CD4-positive, alpha-beta T cell treated with Interleukin-2 at 100 ng/mL for 4 hours (primary cell): ENCODE measurements at regions not wholly inside any gene's neighbourhood (a gene's known extent, or its start where the extent isn't known, plus 50 kb on each side); places are given as distances from the start of the nearest gene placed in this dataset.
"Not testable (repeated sequence)": the region's sequence is repeated elsewhere in the genome, so short reads cannot be mapped to it uniquely, and the experiment has no call there.

Experiments
- DNase-seq: peaks from one replicate; pipeline ENCODE4 v3.0.0-alpha.2; 2020; ENCODE audit warnings: low spot score

DNA sequence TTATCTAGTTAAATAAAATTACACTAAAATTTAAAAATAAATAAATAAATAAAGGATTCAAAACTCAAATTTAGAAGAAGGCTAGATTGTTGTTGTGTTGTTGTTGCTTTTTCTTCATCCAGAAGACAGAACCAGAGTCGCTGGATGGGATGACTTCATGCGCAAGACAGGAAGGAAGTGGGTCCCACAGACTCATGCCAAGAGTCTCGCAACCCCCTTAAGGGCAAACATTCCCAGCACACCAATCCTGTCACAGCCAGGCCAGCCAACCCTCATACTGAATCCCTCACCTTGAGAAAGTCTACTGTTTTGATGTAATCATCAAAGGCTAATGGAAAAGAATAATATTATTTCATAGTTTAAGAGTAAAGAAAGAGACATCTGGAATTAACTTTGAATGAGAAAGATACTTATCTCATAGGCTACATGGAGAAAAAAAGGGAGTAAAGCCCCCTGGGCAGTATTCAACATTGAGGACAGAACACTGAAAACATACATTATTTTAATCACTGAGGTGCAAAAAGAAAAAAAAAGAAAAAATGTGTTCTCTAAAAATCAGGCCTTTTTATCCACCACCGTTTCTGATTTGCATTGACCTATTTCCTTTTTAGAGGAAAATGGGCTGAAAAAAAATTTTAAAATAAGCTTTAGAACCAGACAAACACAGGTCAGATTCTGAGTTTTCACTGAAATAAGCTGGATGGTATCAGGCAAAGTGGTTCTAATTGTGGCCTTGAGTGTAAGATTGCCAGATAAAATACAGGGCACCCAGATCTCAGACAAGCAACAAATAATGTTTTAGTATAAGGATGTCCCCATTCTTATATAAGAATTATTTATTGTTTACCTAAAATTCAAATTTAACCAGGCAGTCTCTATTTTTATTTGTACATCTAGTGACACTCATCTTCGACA is 826.5 kb downstream of the TNS3 start:
- DNase-seq: no peak

DNA sequence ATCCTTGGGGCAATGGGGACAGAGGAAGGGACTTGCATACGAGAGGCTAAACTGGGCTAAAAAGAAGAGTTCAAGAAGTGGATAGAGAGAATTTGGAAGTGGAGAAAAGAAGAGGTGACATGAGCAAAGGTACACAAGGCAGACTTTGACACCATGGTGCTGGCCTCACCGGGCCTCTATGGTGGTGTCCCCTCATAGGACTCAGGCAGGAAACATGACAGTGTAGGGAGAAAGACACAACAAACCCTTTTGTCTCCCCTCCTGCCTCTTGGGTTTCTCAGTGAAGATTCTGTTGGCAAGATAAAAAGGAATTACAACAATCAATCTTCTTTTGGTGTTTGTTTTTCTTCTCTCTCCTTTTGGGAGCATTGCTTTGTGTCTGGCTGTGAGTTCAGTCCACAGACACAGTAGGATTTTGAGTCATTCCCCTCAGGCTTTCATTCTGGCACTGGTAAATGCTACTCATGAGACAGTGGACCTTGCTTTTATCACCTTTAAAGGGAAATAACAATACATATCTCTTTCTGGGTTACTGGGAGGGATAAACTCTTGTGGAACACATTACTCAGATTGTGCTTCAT is 827.7 kb downstream of the TNS3 start:
- DNase-seq: no peak

DNA sequence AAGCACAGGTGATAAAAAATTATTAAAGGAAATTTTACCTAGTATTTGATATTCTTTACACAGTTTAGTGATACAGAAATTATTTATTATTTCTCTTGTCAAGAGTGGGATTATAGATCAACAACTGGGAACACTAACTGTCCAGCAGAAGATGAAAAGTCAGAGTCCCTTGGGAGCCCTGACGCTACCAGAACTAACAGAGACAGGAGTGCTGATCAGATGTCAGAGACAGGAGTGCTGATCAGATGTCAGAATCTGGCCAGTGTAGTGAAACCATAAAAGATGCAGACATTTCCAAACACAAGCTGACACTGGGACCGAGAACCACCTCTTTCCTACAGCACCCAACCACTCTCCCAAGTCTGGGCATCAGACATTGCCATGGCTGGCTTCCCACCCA is 828.2 kb downstream of the TNS3 start:
- DNase-seq: no peak

DNA sequence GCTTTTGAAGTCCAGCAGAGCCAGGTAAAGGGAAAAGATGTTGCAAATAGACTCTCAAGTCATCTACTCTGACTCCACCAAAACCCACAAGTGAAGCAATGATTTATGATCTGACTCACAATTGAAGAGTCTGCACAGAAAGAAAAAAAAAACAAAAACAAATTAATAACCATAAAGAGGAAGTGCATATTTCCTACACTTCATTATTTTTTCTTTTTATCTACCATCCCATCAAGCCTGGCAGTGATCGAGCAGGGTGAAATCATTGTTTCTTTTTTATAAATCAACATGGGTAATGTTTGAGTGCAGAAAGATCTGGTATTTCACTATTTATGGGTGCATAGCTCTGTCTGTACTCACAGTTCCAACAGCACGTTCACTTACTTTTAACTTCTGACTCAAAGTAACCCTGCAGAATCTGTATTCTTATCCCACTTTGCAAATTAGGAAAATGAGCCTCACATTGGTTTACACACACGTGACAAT is 829.0 kb downstream of the TNS3 start:
- no peak for DNase-seq

DNA sequence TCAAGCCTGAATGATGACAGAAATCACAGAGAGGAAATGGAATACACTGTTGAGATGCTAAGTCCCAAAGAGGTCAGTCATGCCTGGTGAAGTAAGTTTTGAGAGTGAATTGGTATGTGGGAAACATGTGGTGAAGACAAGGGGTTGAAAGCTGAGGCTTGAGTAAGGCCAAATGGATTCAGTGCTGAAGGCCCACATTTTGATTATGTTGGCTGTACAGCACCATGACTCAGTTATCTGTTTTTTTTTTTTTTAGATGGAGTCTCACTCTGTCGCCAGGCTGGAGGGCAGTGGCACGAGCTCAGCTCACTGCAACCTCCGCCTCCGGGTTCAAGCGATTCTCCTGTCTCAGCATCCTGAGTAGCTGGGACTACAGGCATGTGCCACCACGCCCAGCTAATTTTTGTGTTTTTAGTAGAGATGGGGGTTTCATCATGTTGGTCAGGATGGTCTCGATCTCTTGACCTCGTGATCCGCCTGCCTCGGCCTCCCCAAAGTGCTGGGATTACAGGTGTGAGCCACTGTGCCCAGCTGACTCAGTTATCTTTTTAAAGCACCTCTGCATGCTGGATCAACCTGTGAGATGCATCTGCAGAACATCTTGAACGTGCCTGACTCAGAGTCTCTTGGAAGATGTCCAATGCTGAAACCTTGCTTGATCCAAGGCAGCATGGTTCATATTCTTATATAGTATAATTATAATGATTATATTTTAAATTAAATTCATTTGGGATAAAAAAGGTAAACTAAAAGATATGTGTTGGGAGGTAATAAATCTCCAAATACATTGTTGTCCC is 829.8 kb downstream of the TNS3 start:
- DNase-seq: not testable (repeated sequence)

DNA sequence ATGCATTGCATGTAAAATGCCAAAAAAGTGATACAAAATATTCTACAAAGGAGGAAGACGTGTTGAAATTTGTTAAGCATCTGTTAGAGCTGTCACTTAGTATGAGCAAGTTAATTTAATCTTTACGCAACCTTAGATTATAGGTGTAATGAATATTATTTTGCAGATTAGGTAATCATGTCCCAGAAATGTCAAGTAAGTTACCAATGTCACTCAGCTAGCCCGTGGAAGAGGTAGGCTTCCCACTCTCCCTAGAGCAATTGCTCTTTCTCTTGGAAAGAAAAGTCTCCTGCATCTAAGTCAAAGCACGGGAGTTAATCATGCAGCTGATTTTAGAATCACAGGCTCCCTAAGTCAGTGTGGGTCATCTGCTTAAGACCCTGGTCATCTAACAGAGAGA is 830.4 kb upstream of the IGFBP3 start:
- no peak for DNase-seq

DNA sequence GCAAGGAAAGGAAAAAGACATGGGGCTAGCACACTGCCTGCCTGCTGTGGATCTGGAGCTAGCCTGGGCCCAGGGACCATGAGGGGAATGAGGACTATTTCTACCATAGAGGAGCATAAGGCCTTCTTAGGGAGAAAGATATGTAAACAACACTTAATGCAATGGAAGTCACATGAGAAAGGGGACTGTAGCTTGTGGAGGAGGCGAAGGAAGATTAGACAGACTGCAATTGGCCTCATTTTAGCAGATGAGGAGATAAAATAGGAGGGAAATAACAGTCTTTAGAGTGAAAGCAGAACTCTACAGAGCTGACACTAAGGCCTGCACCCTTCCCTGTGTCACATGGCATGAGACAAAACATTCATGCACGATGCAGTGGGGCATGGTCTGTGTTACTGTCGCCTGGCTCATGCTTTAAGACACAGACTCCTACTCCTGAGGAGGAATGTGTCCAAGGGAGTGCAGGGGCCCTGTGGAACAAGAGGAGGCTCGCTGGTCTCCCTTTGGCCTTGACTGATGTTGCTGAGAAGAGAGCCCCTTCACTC is 829.3 kb upstream of the IGFBP3 start:
- no peak for DNase-seq

DNA sequence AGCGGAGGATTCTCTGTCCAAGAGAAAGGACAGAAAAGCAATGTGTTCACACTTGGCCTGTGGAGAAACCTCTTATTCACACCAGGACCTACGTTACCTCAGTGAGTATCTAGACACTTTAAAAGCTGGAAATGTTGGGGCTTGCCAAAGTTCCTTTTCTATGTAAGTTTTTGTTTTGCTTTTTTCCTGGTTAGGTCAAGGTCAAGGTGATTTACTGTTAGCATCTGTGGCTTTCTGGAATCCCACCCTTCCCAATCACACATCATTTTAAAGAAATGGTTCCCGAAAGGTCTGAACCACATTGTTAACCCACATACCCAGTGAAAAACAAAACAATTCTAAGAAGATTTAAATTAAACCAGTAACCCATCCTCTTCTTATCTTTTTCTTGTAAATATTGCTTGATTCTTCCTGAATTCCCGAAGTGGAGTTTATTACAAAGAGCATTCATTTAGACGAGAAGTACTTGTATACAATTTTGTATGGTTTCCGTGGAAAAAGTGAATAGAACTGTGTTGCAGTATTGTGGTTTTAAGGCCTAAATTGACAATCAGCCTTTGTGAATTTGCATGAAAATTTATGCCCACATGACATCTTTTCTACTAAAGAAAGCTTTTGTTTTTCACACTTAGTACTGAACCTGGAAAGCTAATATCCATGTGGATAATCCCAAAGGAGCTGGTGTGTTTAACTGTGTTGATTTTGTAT is 827.0 kb upstream of the IGFBP3 start:
- DNase-seq: no peak

DNA sequence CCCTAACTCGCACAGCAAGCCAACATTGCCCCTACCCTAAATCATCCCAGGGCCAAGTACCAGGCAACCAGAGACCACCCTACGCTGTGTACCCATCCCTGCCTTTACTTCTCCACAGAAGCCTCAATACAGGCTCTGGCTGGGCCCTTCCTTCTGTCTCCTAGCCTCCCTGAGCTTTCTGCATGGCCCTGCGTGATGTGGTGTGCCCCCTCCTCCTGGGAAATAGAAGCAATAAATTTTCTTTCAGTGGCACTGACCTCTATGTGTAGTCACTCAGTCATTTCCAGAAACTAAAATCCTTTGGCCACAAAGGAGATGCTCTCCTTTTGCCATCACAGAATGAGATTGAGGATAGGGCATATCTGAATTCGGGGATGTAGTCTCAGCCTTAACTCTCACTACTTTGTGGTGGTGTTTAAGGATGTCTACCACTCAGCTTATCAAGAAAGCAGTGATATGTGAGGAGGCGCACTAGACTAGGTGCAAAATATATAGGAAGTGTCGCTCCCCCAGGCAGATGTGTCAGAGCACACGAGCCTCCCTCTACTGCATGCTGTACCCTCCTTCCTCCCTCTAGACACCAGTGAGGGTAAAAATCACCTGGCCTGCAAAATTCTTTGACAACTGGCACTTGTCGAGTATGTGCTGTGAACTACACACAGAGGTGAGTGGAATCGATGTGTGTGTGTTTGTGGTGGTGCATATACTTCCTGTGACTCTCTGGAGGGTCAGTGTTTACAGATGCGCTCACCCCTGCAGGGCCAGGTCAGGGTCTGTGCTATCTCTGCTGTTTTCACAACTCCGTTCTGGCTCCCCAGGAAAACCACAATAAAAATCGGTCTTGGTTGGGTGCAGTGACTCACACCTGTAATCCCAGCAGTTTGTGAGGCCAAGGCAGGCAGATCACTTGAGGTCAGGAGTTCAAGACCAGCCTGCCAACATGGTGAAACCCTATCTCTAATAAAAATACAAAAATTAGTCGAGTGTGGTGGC is 825.9 kb upstream of the IGFBP3 start:
- no peak for DNase-seq

DNA sequence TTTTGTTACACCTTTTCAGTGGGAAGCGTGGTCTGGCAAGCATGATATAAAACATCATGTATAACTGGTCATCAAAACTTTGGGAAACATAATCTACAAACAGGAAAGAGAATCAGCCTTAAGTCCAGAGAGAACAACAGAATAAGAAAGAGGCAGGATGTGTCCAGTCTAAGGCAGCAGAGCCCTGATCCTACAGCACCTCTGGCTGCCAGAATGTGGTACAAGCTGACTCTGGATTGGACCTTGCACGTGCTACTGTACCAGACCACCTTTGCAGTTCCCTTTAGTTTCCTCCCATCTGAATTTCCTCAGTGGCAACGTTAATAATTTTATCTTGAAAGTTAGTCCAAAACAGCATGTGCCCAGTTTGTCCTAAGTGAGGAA is 824.6 kb upstream of the IGFBP3 start:
- no peak for DNase-seq

DNA sequence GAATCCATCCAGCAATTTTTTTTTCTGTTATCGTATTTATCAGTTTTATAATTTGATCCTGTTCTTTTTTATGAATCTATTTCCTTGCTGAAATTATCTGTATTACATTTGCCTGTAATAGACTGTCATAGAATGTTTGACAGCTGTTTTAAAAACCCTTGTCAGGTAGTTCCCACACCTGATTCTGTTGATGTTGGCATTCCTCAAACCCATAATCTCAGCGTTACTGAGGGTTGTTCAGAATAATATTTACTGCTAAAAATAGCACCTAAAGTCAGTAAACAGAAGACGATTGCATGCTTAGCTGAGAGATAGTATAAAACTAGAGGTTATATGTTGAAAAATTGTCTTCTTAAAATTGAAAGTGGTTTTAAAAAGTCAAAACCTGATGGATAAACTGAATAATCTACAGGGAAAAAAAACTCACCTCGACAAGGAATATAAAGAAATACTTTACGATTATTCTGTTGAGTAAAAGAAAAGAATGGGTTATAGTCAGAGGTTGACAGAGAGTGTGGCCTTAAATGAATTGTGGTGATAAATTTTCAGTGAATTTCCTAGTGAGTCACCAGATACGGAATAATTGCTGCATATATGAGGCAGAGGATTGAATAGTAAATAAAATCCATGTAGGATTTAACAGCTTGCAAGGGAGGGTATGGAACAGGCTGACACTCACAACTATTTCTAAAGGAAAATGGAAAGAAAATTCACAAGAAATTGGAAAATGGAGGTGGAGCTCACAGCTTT is 824.1 kb upstream of the IGFBP3 start:
- DNase-seq: no peak

DNA sequence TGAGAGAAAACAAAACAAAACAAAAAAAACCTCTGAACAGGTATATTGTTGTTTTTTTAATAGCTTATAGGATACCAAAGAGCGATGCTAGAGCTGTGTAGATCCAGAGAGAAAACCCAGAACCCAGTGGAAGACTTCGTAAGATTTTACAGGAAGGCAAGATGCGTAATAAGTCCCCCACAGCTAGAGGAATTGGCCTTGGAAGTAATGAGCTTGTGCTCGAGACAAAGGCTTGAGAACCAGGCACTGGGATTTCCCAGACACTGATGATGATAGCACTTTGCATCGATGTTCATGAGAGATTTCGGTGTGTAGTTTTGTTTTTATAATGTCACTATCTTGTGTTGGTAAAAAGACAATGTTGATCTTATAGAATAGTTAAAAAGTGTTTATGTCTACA is 821.5 kb upstream of the IGFBP3 start:
- no peak for DNase-seq

DNA sequence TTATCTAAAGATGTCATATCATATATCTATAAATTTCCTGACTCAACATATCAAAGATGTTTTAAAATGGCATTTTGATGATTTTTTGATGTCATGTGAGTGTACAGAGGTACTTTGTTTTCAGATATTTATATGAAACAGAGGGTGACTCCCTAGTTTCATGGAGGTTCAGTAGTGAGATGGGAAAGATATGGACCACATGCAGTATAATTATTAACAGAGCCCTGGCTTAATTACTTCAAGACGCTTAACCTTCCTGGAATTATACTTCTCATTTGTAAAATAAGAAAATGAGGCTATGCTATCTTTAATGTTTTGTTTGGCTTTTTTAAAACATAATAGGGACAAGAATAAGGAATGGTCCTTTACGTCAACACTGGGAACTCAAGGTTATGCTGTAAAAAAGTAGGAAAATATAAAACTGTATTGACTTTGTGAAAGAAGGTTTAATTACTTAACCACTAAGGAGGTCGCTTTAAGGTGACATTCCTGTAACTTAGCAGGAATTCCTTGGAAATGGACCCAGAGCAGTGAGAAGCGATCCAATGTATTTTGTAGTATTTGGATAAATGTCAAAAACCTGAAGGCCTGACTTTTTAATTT is 821.0 kb upstream of the IGFBP3 start:
- DNase-seq: no peak

DNA sequence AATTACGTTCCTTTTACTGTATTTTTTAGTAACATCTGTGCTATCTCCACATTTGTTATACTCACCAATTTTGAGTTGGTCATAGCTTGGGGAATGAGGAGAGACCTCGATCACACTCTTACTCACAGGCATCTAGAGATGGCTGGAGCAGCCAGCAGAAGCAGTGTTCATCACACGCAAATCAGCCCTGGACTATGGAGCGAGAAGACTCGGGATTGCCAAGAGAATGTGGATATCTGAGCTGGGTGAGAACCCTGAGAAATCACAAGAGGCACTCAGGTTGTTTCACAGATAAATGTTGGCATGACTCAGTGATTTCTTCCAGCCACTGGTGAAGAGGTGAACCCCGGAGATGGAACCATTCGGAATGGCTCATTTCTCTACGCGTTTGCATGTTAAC is 820.1 kb upstream of the IGFBP3 start:
- DNase-seq: no peak

DNA sequence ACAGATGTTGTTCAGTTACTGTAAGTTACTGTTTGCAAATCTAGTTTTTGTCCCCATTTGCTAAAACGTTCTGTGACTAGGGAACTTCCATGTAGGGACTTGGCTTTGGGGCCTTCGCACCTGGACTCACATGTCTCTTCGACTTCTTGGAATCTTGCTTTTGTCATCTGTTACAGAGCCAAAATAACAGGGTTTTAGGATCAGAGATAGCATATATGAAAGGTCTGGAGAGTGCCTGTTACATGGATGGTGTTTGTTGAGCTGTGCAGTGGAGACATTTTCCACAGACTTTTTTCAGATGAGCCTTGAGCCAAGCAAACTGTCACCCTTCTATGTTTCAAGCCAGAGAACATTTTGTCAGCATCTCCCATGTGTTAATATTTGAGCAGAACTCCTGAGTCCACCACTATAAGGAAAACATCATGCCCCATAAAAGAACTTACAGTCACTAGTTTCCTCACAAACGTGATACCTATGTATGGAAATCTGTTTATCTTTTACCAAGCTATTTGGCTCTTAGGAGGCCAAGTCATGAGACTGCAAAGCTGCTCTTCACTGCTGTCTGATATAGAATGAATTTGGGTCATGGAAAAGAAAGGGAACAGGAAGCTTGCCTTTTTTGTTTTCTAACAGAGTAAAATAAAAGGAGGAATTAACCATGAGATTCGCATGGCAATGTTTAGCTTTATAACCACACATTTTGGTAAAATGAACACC is 818.6 kb upstream of the IGFBP3 start:
- no peak for DNase-seq

DNA sequence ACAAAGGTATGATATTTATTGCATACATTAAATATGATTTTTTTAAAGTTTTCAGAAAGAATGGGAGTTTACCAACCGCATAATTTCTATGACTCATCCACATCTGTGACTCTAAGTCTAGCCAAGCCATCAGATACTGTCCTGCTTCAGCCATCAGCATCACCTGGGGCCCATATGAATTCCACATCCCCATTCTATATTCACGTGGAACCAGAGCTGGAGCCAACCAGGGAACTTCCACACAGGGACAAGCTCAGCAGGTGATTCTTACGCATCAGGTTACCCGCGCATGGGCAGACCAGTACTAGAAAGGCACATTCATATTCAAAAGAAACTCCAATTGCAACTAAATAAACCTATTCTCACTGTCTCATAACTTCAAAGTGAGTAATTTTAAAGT is 817.7 kb upstream of the IGFBP3 start:
- DNase-seq: no peak

DNA sequence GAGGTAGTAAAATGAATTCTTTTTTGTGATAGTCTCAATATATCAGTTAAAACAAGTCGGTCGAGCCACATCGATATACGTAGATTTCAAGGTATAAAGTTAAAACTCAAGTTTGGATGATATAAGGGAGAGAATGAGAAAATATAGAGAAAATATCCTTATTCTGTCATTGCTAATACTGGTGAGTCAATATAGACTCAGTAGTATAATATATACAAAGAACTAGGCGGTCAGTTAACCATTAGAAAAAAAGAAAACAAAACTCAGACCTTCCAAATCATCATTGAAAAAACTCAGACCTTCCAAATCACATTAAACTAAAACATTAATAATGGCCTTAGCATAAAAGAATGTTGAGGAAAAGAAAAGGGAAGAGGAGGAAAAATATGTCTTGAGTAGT is 817.1 kb upstream of the IGFBP3 start:
- no peak for DNase-seq

DNA sequence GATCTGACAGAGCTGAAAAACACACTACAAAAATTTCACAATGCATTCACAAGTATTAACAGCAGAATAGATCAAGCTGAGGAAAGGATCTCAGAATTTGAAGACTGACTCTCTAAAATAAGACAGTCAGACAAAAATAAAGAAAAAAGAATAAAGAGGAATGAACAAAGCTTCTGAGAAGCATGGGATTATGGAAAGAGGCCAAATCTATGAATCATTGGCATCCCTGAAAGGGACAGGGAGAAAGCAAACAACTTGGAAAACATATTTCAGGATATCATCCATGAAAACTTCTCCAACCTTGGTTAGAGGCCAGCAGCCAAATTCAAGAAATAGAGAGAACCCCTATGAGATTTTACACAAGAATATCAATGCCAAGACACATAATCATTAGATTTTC is 804.8 kb upstream of the IGFBP3 start:
- no peak for DNase-seq

DNA sequence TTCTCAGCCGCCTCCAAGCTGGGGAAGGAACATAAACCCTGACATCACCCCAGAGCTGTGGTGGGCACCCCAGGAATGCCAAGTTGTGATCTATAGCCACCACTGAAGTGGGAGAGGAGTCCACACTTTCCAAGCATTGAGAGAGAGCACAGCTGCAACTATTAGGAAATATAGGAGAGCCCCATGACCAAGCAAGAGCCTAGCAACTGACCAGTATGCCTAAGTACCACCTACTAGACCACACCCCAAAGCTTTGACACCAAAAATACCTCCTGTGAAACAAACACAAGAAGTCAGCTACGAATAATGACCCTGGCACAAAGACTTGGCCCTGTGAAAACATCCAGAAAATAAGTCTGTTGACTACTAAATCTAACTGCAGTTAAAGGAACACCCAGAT is 804.1 kb upstream of the IGFBP3 start:
- DNase-seq: no peak
